NB4 (cell line): ENCODE measurements at regions not wholly inside any gene's neighbourhood (a gene's known extent, or its start where the extent isn't known, plus 50 kb on each side); places are given as distances from the start of the nearest gene placed in this dataset.

Experiments
- DNase-seq: peaks from one replicate; pipeline ENCODE4 v3.0.0; 2010; ENCODE audit warnings: low read depth
- H3K4me3 ChIP-seq: one replicate; pipeline ENCODE4 v1.5.1; 2011; ENCODE audit warnings: mild to moderate bottlenecking, low read depth, low read length, moderate library complexity
- MYC ChIP-seq: IDR thresholded peaks from 2 replicates; pipeline ENCODE4 v1.6.1; 2011; ENCODE audit warnings: low read depth, low read length
- POLR2A ChIP-seq: IDR thresholded peaks from 2 replicates; pipeline ENCODE4 v1.6.1; 2011; ENCODE audit warnings: mild to moderate bottlenecking; ENCODE audit not compliant: insufficient read length; ENCODE audit errors: extremely low read depth
- TF ChIP-seq, protein P1 (sequence below): IDR thresholded peaks from one replicate; pipeline ENCODE4 v1.5.1; 2012; ENCODE audit warnings: low read depth, low read length
- TF ChIP-seq, protein P2 (sequence below): IDR thresholded peaks from 2 replicates; pipeline ENCODE4 v1.6.1; 2011; ENCODE audit warnings: low read depth, low read length

DNA sequence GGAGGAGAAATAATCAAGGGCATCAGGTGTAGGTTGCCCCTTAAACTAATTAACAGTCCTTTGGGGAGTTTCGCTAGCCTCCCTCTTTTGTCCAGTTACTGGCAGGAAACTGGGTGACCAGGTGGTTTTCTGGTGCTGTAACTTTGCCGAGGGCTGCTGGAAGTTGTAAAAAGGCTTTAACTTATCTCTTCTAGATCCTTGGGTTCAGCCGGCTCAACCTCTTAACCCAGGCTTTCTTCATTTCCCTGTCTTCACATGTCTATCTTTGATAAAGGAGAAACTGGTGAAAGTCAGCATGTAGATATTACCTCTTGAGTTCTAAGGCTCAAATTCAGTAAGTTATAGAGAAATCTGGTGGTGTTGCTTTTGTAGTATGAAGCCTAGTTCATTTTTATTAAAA lies 289.7 kb upstream of the NRIP1 start:
- no peak overlapping the region for H3K4me3 ChIP-seq
- no peak for DNase-seq
- TF ChIP-seq POLR2A (no peak), MYC (no peak)
- TF ChIP-seq, protein P1, sequence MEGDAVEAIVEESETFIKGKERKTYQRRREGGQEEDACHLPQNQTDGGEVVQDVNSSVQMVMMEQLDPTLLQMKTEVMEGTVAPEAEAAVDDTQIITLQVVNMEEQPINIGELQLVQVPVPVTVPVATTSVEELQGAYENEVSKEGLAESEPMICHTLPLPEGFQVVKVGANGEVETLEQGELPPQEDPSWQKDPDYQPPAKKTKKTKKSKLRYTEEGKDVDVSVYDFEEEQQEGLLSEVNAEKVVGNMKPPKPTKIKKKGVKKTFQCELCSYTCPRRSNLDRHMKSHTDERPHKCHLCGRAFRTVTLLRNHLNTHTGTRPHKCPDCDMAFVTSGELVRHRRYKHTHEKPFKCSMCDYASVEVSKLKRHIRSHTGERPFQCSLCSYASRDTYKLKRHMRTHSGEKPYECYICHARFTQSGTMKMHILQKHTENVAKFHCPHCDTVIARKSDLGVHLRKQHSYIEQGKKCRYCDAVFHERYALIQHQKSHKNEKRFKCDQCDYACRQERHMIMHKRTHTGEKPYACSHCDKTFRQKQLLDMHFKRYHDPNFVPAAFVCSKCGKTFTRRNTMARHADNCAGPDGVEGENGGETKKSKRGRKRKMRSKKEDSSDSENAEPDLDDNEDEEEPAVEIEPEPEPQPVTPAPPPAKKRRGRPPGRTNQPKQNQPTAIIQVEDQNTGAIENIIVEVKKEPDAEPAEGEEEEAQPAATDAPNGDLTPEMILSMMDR: no peak
- TF ChIP-seq, protein P2, sequence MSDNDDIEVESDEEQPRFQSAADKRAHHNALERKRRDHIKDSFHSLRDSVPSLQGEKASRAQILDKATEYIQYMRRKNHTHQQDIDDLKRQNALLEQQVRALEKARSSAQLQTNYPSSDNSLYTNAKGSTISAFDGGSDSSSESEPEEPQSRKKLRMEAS: no peak

DNA sequence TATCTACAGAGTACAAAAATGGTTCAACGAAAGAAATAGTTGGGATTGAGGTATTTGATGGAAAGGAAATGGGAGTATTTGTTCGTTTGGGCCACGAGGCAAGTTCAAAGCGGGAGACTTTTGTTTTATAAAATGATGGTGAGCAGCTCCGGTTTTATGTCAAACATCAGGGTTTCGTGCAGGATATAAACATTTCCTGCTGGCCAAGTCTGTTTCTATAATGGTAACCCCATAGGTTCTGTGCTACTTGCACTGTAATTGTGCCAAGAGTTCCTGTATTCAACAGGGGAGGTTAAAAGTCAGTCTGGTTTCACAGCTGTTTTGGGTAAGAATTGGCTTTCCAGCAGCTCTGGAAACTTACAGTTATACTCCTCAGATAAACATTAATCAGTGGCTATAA lies 290.3 kb upstream of the NRIP1 start:
- TF ChIP-seq, protein P2: no peak
- TF ChIP-seq MYC (no peak), POLR2A (no peak)
- TF ChIP-seq, protein P1: no peak
- no peak for DNase-seq
- no peak overlapping the region for H3K4me3 ChIP-seq

DNA sequence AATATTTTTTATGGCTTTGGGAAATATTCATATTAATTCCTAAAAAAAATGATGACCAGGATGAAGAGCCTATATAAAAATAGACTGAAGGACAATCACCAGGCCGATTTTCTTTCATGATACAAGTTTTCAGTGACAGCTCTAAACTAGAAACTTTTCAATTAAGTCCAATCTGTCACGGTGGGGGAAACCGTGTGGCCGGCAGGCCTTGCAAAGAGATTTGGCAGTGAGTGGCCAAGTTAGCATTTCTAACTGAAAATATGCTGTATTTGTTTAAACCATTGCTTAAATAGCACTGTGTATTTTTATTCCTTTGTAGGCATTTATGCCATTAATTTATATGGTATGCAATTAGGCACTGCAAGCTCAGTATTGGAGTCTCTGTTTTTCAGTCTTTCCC lies 294.5 kb upstream of the NRIP1 start:
- H3K4me3 ChIP-seq: no peak overlapping the region
- no peak for DNase-seq
- TF ChIP-seq, protein P2: no peak
- TF ChIP-seq, protein P1: no peak
- TF ChIP-seq MYC: no peak

DNA sequence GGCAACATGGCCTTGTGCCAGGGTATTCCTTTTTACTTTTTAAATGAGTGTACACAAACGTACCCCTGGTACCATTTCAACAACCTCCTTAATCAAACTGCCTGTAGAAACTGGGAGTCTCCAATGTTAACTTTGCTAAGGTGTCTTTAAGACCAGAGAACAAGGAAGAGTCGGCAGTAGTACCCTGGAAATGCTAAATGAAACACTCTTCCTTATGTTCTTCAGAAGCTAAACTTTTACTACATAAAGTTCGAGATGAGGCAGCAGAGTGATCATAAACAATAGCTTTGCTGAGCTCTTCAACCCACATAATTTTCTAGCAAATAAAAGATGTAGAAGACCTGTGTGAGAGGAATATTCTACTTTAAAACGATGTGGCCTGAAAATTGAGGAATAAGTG lies 297.7 kb upstream of the NRIP1 start:
- no peak overlapping the region for H3K4me3 ChIP-seq
- TF ChIP-seq MYC (no peak), POLR2A (no peak)
- TF ChIP-seq, protein P1: no peak
- TF ChIP-seq, protein P2: no peak
- no peak for DNase-seq

DNA sequence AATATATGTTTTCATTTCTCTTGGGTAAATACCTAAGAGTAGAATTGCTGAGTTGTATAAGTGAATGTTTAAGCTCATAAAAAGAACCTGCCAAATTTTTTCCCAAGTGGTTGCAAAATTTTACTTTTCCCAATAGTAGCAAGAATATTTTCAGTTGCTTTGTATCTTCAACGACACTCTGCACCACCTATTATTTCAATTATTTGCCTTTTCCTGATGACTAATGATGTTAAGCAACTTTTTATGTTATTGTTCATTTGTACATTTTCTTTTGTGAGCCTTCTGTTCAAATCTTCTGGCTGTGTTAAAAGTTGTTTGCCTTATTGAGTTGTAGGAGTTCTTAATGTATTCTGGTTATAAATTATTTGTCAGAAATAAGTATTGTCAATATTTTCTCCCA lies 299.1 kb upstream of the NRIP1 start:
- H3K4me3 ChIP-seq: no peak overlapping the region
- no peak for DNase-seq
- TF ChIP-seq POLR2A (no peak), MYC (no peak)
- TF ChIP-seq, protein P1: no peak
- TF ChIP-seq, protein P2: no peak
